ENCODE measurements at regions not wholly inside any gene's neighbourhood (a gene's known extent, or its start where the extent isn't known, plus 50 kb on each side); places are given as distances from the start of the nearest gene placed in this dataset.

GRCh38 chr7:31421607-31422006 lies 81.1 kb upstream of the NEUROD6 start:
- H3K27me3 Mint-ChIP-seq = no peaks in the 10 kb centered on the region
- no peak overlapping the region for H3K4me3 Mint-ChIP-seq
- H3K4me1 Mint-ChIP-seq (ENCODE audit: low read depth) = no peaks in the 10 kb centered on the region
- ATAC-seq (no peak), DNase-seq (no peak)
- no peaks in the 10 kb centered on the region for H3K36me3 Mint-ChIP-seq (ENCODE audit: low read depth)
- POLR2A ChIA-PET = no interaction called here
- CTCF ChIA-PET = interaction anchor here (1.0 kb wide), 1 partner anchor 22 kb away, joined by 3 read pairs; no protein-coding TSS in a partner anchor
- no peak overlapping the region for H3K27ac Mint-ChIP-seq
- H3K9me3 Mint-ChIP-seq = no peaks in the 10 kb centered on the region
- TF ChIP-seq, protein P1, sequence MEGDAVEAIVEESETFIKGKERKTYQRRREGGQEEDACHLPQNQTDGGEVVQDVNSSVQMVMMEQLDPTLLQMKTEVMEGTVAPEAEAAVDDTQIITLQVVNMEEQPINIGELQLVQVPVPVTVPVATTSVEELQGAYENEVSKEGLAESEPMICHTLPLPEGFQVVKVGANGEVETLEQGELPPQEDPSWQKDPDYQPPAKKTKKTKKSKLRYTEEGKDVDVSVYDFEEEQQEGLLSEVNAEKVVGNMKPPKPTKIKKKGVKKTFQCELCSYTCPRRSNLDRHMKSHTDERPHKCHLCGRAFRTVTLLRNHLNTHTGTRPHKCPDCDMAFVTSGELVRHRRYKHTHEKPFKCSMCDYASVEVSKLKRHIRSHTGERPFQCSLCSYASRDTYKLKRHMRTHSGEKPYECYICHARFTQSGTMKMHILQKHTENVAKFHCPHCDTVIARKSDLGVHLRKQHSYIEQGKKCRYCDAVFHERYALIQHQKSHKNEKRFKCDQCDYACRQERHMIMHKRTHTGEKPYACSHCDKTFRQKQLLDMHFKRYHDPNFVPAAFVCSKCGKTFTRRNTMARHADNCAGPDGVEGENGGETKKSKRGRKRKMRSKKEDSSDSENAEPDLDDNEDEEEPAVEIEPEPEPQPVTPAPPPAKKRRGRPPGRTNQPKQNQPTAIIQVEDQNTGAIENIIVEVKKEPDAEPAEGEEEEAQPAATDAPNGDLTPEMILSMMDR (IDR thresholded peaks at IDR 0.05) = no peak
- intact Hi-C loops (cut with micrococcal nuclease) = no loop called here

GRCh38 chr7:31423994-31424393 lies 83.5 kb upstream of the NEUROD6 start:
- Mint-ChIP-seq H3K9me3 (no peaks in the 10 kb centered on the region), H3K4me1 (ENCODE audit: low read depth) (no peaks in the 10 kb centered on the region), H3K36me3 (ENCODE audit: low read depth) (no peaks in the 10 kb centered on the region), H3K4me3 (no peak overlapping the region), H3K27ac (no peak overlapping the region), H3K27me3 (no peaks in the 10 kb centered on the region)
- TF ChIP-seq, protein P1 (IDR thresholded peaks at IDR 0.05) = no peak
- DNase-seq (no peak), ATAC-seq (no peak)
- ChIA-PET CTCF (no interaction called here), POLR2A (no interaction called here)
- intact Hi-C loops (cut with micrococcal nuclease) = no loop called here

- Mint-ChIP-seq H3K4me3 (no peak overlapping the region), H3K4me1 (ENCODE audit: low read depth) (no peaks in the 10 kb centered on the region), H3K27ac (no peak overlapping the region), H3K36me3 (ENCODE audit: low read depth) (no peaks in the 10 kb centered on the region), H3K9me3 (peaks cover 3% of the 10 kb centered on the region), H3K27me3 (no peaks in the 10 kb centered on the region)
- CTCF ChIA-PET = interaction anchor here (1.2 kb wide), 1 partner anchor 11 kb away, joined by 4 read pairs; no protein-coding TSS in a partner anchor
- POLR2A ChIA-PET = no interaction called here
- ATAC-seq (no peak), DNase-seq (no peak)
- intact Hi-C loops (cut with micrococcal nuclease) = no loop called here
- TF ChIP-seq, protein P1 (IDR thresholded peaks at IDR 0.05) = no peak
These were observed 81.7 kb upstream of the ITPRID1 start for GRCh38 chr7:31432176-31432575.

GRCh38 chr7:31432836-31433340 lies 81.0 kb upstream of the ITPRID1 start:
- no peak for ATAC-seq
- POLR2A ChIA-PET = no interaction called here

GRCh38 chr7:31437250-31437865 lies 76.5 kb upstream of the ITPRID1 start:
- peaks cover 3% of the 10 kb centered on the region for H3K9me3 Mint-ChIP-seq
- H3K4me3 Mint-ChIP-seq = no peak overlapping the region
- intact Hi-C loops (cut with micrococcal nuclease) = no loop called here
- H3K27ac Mint-ChIP-seq = no peak overlapping the region
- no peaks in the 10 kb centered on the region for H3K36me3 Mint-ChIP-seq (ENCODE audit: low read depth)
- ATAC-seq (no peak), DNase-seq (no peak)
- ChIA-PET POLR2A (no interaction called here), CTCF (no interaction called here)
- TF ChIP-seq, protein P1 (IDR thresholded peaks at IDR 0.05) = no peak
- no peaks in the 10 kb centered on the region for H3K27me3 Mint-ChIP-seq
- no peaks in the 10 kb centered on the region for H3K4me1 Mint-ChIP-seq (ENCODE audit: low read depth)

More at GRCh38 chr7:31432836-31433340, 81.0 kb upstream of the ITPRID1 start:
- DNase-seq = no peak
- no peaks in the 10 kb centered on the region for H3K36me3 Mint-ChIP-seq (ENCODE audit: low read depth)
- CTCF ChIA-PET = interaction anchor here (1.2 kb wide), 1 partner anchor 11 kb away, joined by 4 read pairs; no protein-coding TSS in a partner anchor
- intact Hi-C loops (cut with micrococcal nuclease) = no loop called here
- H3K27me3 Mint-ChIP-seq = no peaks in the 10 kb centered on the region
- H3K4me3 Mint-ChIP-seq = no peak overlapping the region
- H3K27ac Mint-ChIP-seq = no peak overlapping the region
- TF ChIP-seq, protein P1 (IDR thresholded peaks at IDR 0.05) = no peak
- H3K9me3 Mint-ChIP-seq = peaks cover 3% of the 10 kb centered on the region
- no peaks in the 10 kb centered on the region for H3K4me1 Mint-ChIP-seq (ENCODE audit: low read depth)
